ENCODE measurements at regions not wholly inside any gene's neighbourhood (a gene's known extent, or its start where the extent isn't known, plus 50 kb on each side); places are given as distances from the start of the nearest gene placed in this dataset.

DNA sequence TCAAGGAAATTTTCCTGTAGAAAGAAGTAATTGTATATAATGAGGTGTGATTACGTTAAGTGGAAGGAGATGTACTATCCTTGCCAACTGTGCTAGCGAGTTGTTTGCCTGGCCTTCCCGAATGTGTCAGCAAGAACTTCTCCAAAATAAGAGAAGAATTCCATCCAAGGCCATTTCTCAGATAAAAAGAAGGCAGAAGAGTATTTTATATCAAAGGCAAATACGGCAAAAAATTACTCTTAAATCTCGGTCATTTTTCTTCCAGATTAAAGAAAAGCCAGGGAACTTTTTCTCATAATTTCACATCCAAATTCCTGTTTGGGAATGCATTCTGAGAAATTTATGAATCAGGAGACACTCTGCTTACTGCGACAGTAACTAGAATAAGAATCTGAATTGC lies 290.6 kb downstream of the CBLN4 start:
- in situ Hi-C loops (cut with MboI; ENCODE audit: low pct_unique_long_range_greater_than_20kb, low sequenced_read_pairs), result no loop called here
- no peak for DNase-seq

DNA sequence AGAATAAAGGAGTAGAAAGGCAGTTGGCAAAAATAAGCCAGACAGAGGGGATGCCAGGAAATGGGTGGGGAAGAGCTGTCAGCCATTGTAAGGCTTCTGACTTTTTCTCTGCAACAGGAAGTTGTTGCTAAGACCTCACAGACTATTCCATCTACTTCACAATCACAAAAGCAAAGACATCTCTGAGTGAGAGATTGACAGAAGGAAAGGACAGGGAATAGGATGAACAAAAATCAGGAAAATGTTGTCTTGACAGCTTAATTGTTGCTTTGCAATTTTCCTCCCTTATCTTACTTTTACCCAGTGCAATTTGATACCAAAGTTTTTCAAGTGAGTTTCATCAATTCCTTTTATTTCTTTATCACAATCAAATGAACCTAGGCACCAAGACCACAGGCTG lies 291.2 kb downstream of the CBLN4 start:
- DNase-seq, result no peak
- in situ Hi-C loops (cut with MboI; ENCODE audit: low pct_unique_long_range_greater_than_20kb, low sequenced_read_pairs), result no loop called here

DNA sequence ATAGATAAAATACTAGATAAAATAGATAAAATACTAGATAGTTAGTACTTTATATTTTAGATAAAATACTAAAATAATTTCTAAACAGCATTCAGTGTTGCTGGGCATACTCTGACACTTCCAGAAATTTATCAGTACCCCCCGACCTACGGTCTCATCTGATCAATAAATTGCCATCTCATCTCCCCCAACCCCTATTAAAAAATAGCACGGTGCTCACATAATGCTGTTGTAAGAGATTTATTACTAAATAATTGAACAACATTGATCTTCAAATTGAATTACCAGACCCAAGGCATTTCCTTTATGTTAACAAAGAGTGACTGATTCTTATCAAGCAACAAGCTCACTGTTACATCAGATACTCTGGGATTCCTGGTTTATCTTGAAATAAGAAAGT lies 300.9 kb downstream of the CBLN4 start:
- DNase-seq, result no peak
- in situ Hi-C loops (cut with MboI; ENCODE audit: low pct_unique_long_range_greater_than_20kb, low sequenced_read_pairs), result no loop called here

DNA sequence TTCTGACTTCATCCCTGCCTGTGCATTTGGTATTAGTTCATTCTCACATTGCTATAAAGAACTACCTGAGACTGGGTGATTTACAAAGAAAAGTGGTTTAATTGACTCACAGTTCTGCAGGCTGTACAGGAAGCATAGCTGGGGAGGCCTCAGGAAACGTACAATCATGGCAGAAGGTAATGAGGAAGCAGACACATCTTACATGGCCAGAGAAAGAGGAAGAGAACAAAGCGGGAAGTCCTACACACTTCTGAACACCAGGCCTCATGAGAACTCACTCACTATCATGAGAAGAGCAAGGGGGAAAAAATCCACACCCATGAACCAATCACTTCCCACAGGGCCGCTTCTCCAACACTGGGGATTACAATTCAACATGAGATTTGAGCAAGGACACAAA lies 303.9 kb downstream of the CBLN4 start:
- in situ Hi-C loops (cut with MboI; ENCODE audit: low pct_unique_long_range_greater_than_20kb, low sequenced_read_pairs), result no loop called here
- peak; percentile 21 for DNase-seq

DNA sequence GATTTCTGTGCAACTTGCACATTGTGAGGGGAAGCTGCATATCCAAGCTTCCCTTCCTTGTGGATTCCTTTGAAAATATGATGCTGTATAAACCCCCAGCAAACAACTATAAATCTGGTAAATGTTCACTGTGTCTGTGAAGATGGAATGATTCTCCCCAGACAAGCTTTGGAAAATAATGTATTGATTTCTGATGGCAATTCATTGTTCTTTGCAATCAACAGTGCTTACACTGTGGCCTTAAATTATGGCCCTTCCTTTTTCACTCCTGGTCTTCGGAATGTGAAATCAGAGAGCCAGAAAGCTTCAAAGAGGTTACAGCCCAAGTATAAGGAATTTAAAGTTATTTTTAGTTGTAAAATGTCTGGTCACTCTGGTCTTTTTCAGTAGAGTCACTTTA lies 308.8 kb downstream of the CBLN4 start:
- DNase-seq, result no peak
- in situ Hi-C loops (cut with MboI; ENCODE audit: low pct_unique_long_range_greater_than_20kb, low sequenced_read_pairs), result no loop called here

DNA sequence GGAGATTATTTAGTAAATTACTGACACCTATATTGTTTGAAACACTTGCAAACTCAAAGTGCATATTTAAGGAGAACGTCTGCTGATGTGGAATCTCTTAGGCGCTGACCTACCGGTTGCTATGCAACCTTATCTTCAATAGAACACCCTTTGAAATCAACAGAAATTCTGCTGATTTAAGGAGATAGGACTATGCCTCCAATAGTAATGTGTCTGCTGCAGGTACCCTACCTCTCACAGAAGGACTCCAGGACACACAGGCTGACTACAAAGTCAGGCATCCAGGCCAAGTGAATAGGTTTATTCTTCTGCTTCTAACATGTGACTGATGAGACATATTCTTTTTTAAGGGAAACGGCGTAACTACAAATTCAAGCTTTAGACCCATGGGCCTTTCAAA lies 311.7 kb downstream of the CBLN4 start:
- no peak for DNase-seq
- in situ Hi-C loops (cut with MboI; ENCODE audit: low pct_unique_long_range_greater_than_20kb, low sequenced_read_pairs), result no loop called here

DNA sequence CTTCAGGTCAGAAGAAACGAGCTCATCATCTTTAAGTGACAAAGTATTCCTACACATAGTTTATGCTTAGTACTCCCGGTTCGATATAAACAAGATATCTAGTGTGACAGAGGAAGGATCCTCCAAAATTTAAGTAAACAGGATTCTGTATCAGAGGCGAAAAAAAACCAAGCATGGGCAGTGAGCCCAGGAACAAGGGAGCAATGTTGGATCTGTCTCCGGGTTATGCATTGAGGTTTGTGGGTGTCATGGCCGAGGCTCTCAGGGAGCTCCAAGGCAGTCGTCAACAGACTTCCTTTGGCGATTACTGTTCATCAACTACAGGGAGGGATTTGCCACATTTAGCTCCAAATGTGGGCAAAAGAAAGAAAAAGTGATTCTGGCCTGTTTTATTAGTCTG lies 319.5 kb downstream of the CBLN4 start:
- DNase-seq, result no peak

GRCh38 chr20:55685425-55685824 lies 319.9 kb downstream of the CBLN4 start:
- in situ Hi-C loops (cut with MboI; ENCODE audit: low pct_unique_long_range_greater_than_20kb, low sequenced_read_pairs), result no loop called here
- no peak for DNase-seq

More for the DNA sequence above, 319.5 kb downstream of the CBLN4 start:
- in situ Hi-C loops (cut with MboI; ENCODE audit: low pct_unique_long_range_greater_than_20kb, low sequenced_read_pairs), result no loop called here

DNA sequence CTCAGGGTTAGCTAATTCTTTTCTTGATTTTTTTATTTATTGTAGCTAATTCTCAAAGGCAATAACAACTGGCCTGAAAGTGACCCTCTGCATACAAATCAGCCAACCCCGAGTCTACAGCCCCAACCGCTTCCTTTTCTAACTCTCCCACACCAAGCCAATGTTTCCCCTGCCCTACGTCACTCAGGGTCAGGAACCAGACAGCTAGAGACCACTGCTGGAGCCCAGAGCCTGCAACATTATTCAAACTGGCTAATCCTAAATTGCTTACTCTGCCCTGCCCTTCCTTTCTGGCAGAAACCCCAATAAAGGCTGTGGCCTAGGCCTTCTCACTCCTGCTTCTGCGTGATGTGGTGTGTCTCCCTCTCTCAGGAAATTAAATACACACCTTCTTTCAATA lies 320.7 kb downstream of the CBLN4 start:
- in situ Hi-C loops (cut with MboI; ENCODE audit: low pct_unique_long_range_greater_than_20kb, low sequenced_read_pairs), result no loop called here
- no peak for DNase-seq

- no peak for DNase-seq
- in situ Hi-C loops (cut with MboI; ENCODE audit: low pct_unique_long_range_greater_than_20kb, low sequenced_read_pairs), result no loop called here
These were observed 326.2 kb downstream of the CBLN4 start for GRCh38 chr20:55678970-55679667.

GRCh38 chr20:55678126-55678525 lies 327.2 kb downstream of the CBLN4 start:
- in situ Hi-C loops (cut with MboI; ENCODE audit: low pct_unique_long_range_greater_than_20kb, low sequenced_read_pairs), result no loop called here
- DNase-seq, result no peak

GRCh38 chr20:55677011-55677410 lies 328.3 kb downstream of the CBLN4 start:
- in situ Hi-C loops (cut with MboI; ENCODE audit: low pct_unique_long_range_greater_than_20kb, low sequenced_read_pairs), result no loop called here
- DNase-seq, result no peak

GRCh38 chr20:55676097-55676496 lies 329.2 kb downstream of the CBLN4 start:
- in situ Hi-C loops (cut with MboI; ENCODE audit: low pct_unique_long_range_greater_than_20kb, low sequenced_read_pairs), result no loop called here
- no peak for DNase-seq

DNA sequence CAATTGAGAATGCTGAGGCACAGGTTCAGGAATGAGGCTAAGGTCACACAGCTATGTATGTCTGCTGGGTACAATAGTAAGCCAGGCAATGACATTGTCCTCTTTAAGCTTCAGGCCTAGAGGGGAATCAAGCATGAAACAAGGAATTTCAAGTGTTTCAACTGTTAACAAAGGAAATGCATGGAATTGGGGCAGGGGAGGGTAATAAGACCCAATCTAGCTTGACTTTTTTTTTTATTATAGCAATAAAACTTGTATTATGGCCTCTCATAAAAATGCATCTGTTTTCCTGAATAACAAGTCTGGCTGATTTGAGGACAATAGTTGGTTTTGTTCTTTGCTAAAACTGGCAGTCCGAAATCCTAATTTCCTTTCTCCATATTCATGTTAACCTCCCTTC lies 336.7 kb downstream of the CBLN4 start:
- no peak for DNase-seq
- in situ Hi-C loops (cut with MboI; ENCODE audit: low pct_unique_long_range_greater_than_20kb, low sequenced_read_pairs), result loop anchor here (25.0 kb wide), 1 partner anchor 94 kb away; no protein-coding TSS in a partner anchor

DNA sequence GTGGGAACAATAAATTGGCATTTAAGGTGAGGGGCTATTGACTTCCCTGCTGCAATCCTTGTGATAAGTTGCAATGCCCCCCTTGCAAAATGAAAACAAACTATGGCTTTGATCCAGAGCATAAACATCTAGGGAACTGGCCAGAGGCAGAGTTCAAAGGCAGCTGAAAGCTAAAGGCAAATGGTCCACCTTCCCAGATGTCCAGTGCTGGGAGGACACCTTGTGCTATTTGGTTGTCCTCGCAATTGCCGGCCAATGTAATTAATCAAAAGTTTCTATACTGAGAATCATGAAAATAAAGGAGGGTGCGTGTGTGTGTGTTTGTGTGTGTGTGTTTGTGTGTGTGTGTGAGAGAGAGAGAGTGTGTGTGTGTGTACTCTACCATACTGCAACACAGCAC lies 337.4 kb downstream of the CBLN4 start:
- no peak for DNase-seq
- in situ Hi-C loops (cut with MboI; ENCODE audit: low pct_unique_long_range_greater_than_20kb, low sequenced_read_pairs), result loop anchor here (25.0 kb wide), 1 partner anchor 94 kb away; no protein-coding TSS in a partner anchor

DNA sequence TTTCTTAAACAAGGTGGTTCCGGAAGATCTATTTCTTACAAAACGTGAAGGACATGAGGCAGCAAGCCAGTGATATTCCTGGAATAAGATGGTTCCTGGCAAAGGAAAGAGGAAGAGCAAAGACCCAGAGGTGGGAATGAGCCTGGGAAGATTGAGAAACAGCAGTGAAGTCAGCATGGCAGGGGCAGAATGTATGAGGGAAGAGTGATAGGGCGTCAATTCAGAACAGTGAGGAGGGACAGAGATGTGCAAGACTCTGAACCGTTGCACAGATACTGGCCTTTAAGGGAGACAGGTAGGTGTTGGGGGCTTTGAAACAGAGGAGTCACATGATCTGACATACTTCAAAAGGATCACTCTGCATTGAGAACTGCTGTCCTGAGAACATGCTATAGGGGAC lies 338.3 kb downstream of the CBLN4 start:
- DNase-seq, result no peak

GRCh38 chr20:55656231-55656775 lies 349.0 kb downstream of the CBLN4 start:
- DNase-seq, result no peak
- in situ Hi-C loops (cut with MboI; ENCODE audit: low pct_unique_long_range_greater_than_20kb, low sequenced_read_pairs), result loop anchor here (25.0 kb wide), 1 partner anchor 106 kb away; no protein-coding TSS in a partner anchor

More for the DNA sequence above, 338.3 kb downstream of the CBLN4 start:
- in situ Hi-C loops (cut with MboI; ENCODE audit: low pct_unique_long_range_greater_than_20kb, low sequenced_read_pairs), result loop anchor here (25.0 kb wide), 1 partner anchor 95 kb away; no protein-coding TSS in a partner anchor

- in situ Hi-C loops (cut with MboI; ENCODE audit: low pct_unique_long_range_greater_than_20kb, low sequenced_read_pairs), result loop anchor here (25.0 kb wide), 1 partner anchor 111 kb away; no protein-coding TSS in a partner anchor
- DNase-seq, result no peak
These were observed 354.5 kb downstream of the CBLN4 start for GRCh38 chr20:55650657-55651360.

DNA sequence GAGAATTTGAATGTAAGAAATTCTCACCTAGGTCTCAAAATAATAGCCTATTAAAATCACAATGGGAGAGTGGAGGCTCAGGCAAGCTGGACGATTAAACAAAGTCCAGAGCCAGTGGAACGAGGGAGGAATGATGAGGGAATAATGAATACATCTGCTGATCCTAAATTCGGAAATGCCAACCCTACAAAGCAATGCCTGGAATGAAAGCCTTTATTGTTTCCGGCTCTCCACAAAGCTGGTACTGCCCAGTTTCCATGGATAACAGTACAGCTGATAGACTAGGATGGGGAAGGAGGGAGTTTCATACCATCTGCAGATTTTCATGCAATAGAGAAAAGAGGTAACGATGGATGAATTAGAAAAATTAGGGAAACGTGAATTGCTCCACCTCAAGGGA lies 356.1 kb downstream of the CBLN4 start:
- in situ Hi-C loops (cut with MboI; ENCODE audit: low pct_unique_long_range_greater_than_20kb, low sequenced_read_pairs), result no loop called here
- no peak for DNase-seq

GRCh38 chr20:55646851-55647250 lies 358.5 kb downstream of the CBLN4 start:
- DNase-seq, result no peak
- in situ Hi-C loops (cut with MboI; ENCODE audit: low pct_unique_long_range_greater_than_20kb, low sequenced_read_pairs), result no loop called here

All from KBM-7 (cell line).